ENCODE measurements at regions not wholly inside any gene's neighbourhood (a gene's known extent, or its start where the extent isn't known, plus 50 kb on each side); places are given as distances from the start of the nearest gene placed in this dataset.

DNA sequence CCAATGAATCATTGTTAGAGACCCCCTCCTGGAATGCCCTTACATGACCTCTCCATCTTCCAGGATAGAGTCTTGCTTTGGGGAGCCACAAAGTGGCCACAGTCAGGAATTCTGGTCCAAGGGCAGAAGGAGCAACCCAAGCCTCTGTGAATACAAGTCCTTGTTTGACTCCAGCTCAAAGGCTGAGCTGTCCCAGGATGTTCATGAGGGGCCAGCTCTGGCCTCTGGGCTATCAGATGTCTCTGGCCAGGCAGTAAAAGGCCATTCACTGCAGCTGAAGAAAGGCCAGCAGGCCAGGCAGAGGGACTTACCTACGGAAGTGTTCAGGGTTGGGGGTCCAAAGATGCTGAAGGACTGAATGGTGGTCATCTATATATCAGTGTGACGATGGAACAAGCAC lies 98.3 kb upstream of the IPO9 start (continued):
- TF ChIP-seq, protein P1, sequence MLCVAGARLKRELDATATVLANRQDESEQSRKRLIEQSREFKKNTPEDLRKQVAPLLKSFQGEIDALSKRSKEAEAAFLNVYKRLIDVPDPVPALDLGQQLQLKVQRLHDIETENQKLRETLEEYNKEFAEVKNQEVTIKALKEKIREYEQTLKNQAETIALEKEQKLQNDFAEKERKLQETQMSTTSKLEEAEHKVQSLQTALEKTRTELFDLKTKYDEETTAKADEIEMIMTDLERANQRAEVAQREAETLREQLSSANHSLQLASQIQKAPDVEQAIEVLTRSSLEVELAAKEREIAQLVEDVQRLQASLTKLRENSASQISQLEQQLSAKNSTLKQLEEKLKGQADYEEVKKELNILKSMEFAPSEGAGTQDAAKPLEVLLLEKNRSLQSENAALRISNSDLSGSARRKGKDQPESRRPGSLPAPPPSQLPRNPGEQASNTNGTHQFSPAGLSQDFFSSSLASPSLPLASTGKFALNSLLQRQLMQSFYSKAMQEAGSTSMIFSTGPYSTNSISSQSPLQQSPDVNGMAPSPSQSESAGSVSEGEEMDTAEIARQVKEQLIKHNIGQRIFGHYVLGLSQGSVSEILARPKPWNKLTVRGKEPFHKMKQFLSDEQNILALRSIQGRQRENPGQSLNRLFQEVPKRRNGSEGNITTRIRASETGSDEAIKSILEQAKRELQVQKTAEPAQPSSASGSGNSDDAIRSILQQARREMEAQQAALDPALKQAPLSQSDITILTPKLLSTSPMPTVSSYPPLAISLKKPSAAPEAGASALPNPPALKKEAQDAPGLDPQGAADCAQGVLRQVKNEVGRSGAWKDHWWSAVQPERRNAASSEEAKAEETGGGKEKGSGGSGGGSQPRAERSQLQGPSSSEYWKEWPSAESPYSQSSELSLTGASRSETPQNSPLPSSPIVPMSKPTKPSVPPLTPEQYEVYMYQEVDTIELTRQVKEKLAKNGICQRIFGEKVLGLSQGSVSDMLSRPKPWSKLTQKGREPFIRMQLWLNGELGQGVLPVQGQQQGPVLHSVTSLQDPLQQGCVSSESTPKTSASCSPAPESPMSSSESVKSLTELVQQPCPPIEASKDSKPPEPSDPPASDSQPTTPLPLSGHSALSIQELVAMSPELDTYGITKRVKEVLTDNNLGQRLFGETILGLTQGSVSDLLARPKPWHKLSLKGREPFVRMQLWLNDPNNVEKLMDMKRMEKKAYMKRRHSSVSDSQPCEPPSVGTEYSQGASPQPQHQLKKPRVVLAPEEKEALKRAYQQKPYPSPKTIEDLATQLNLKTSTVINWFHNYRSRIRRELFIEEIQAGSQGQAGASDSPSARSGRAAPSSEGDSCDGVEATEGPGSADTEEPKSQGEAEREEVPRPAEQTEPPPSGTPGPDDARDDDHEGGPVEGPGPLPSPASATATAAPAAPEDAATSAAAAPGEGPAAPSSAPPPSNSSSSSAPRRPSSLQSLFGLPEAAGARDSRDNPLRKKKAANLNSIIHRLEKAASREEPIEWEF (IDR thresholded peaks at IDR 0.05; ENCODE audit: insufficient replicate concordance, low read depth, low read length), result no peak
- no peak for TF ChIP-seq SUZ12 (IDR thresholded peaks at IDR 0.05; ENCODE audit: unreplicated experiment)

GRCh38 chr1:201731142-201731541 lies 97.8 kb upstream of the IPO9 start:
- ChIA-PET POLR2A (no interaction called here), SMC1A (ENCODE audit: uncharacterized antibody, unreplicated experiment) (interaction anchor here (0.9 kb wide), 1 partner anchor 62 kb away, joined by 3 read pairs; no protein-coding TSS in a partner anchor), RAD21 (ENCODE audit: unreplicated experiment) (interaction anchor here (0.8 kb wide), 1 partner anchor 21 kb away, joined by 3 read pairs; no protein-coding TSS in a partner anchor), CTCF (interaction anchor here (0.6 to 1.4 kb wide), 2 partner anchors 12 to 843 kb away, joined by 3 read pairs; no protein-coding TSS in a partner anchor)
- Histone ChIP-seq H3K9ac (ENCODE audit: control insufficient read depth, insufficient read depth, low read length) (no peak overlapping the region), H3K4me1 (ENCODE audit: control insufficient read depth, insufficient read depth, low read length) (no peaks in the 10 kb centered on the region; the same call in 1 of the 2 replicates), H3K9me3 (replicated peaks; ENCODE audit: control insufficient read depth, insufficient read depth, low read length) (no peaks in the 10 kb centered on the region), H3K79me2 (ENCODE audit: control insufficient read depth, insufficient read depth, low read length) (no peaks in the 10 kb centered on the region), H3K4me3 (no peak overlapping the region), H3K36me3 (ENCODE audit: control insufficient read depth in 2 of 2, insufficient read depth in 2 of 2, low read length in 1 of 2) (no peaks in the 10 kb centered on the region), H3K27ac (ENCODE audit: control insufficient read depth, insufficient read depth) (no peak overlapping the region), H3K4me2 (ENCODE audit: control insufficient read depth, insufficient read depth) (no peak overlapping the region), H2AFZ (ENCODE audit: control insufficient read depth, low read depth, low read length) (no peak overlapping the region), H3K27me3 (replicated peaks in 1 of 2; ENCODE audit: control insufficient read depth in 2 of 2, insufficient read depth in 2 of 2, low read length in 1 of 2) (peaks cover 3 to 5% of the 10 kb centered on the region in 2 experiments; a peak in 3 of 4 replicates), H4K20me1 (ENCODE audit: control insufficient read depth, insufficient read depth) (no peaks in the 10 kb centered on the region)
- ATAC-seq (no peak), DNase-seq (ENCODE audit: low read depth, low spot score) (no peak), FAIRE-seq (no peak)
- 10% methylated on average over 10 of the region's 11 CpGs for WGBS (ENCODE audit: insufficient coverage, insufficient replicate concordance, low lambda C conversion rate, missing lambda C conversion rate)
- no TSS peak for BruUV-seq (replicated peaks)
- in situ Hi-C loops (cut with MboI), result no loop called here
- intact Hi-C loops (cut with micrococcal nuclease; ENCODE audit: unreplicated experiment), result no loop called here
- no peak for TF ChIP-seq DPF2 (IDR thresholded peaks at IDR 0.05)
- TF ChIP-seq SMAD5 (IDR thresholded peaks at IDR 0.05; ENCODE audit: low read depth), result no peak
- no peak for TF ChIP-seq RBBP5 (conservative IDR thresholded peaks at IDR 0.05)
- no peak for TF ChIP-seq BCL3 (IDR thresholded peaks at IDR 0.05; ENCODE audit: borderline replicate concordance, insufficient read depth, low read depth, low read length, poor library complexity, severe bottlenecking)
- TF ChIP-seq E4F1 (IDR thresholded peaks at IDR 0.05; ENCODE audit: borderline replicate concordance, partially characterized antibody), result no peak
- TF ChIP-seq IRF4 (IDR thresholded peaks at IDR 0.05; ENCODE audit: low read depth, low read length), result no peak
- no peak for TF ChIP-seq NR2C2 (IDR thresholded peaks at IDR 0.05; ENCODE audit: borderline replicate concordance, control insufficient read depth, insufficient read length, low read depth)
- no peak for TF ChIP-seq HSF1 (IDR thresholded peaks at IDR 0.05; ENCODE audit: low read depth, low read length)

All from GM12878 (cell line).